ENCODE measurements at regions not wholly inside any gene's neighbourhood (a gene's known extent, or its start where the extent isn't known, plus 50 kb on each side); places are given as distances from the start of the nearest gene placed in this dataset.

DNA sequence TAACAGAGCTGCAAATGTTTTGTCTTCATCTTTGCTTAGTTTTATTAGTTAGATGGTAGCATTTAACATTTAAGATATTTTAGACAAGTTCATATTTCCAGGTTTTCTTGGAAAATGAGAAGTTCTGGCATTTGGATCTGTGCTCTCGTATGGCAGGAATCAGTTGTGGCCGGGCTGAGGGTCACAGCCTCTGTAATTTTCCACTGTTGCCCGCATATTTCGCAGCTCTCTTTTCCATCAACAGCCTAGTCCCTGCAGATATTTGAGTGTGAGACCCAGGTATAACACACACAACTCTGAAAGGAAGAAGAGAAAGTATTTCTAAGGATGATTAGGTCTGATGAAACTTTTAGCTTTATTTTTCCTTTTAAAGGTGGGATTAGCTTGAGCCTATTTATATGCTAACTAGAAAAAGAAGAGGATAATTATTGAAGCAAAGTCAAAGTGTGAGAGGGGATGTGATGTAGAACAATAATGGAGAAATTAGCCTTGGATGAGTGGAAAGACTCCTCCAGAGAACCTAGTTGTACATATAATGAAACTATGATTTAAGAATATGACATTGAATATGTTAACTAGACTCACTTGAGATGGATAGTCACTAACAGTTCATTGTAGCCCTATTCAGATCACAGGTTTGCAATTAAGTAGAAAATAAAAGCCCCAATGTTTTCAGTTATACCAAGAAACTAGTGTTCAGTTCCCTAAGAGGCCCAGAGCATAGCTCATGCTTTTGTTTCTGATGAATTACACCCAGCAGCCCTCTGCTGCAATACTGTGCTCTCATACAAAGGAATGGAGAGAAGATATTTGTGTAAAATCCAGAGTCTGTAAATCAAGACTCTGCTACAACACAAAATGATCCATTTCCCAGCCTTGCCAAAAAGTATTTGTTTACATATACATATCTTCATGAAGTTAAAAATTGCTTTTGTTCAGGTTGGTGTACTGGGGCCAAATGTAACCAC is 158.4 kb downstream of the C12orf50 start:
- no peak overlapping the region for H3K4me3 ChIP-seq (ENCODE audit: low read length)
- no peak for DNase-seq (ENCODE audit: low read depth)
- TF ChIP-seq, protein P1, sequence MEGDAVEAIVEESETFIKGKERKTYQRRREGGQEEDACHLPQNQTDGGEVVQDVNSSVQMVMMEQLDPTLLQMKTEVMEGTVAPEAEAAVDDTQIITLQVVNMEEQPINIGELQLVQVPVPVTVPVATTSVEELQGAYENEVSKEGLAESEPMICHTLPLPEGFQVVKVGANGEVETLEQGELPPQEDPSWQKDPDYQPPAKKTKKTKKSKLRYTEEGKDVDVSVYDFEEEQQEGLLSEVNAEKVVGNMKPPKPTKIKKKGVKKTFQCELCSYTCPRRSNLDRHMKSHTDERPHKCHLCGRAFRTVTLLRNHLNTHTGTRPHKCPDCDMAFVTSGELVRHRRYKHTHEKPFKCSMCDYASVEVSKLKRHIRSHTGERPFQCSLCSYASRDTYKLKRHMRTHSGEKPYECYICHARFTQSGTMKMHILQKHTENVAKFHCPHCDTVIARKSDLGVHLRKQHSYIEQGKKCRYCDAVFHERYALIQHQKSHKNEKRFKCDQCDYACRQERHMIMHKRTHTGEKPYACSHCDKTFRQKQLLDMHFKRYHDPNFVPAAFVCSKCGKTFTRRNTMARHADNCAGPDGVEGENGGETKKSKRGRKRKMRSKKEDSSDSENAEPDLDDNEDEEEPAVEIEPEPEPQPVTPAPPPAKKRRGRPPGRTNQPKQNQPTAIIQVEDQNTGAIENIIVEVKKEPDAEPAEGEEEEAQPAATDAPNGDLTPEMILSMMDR (IDR thresholded peaks at IDR 0.05; ENCODE audit: insufficient read depth, low read depth, low read length, missing control alignments): no peak

DNA sequence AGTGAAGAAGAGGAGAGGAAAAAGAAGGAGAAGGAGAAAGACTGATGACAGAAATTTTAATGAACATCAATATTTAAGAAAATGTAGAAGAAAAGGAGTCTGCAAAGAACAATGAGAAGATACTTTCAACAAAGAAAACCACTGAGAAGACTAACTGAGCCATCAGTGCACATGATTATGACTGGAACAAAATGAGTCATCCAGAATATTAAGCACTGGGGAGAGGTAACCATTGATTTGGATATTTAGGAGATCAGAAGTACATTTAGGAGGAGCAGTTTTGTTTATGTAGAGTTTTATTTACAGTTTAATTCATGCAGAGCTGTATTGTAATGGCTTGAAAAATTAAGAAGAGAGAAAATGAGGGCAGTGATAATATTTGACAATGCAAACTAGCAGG is 159.1 kb downstream of the C12orf50 start:
- peak; percentile 59 for DNase-seq (ENCODE audit: low read depth)
- TF ChIP-seq, protein P1 (IDR thresholded peaks at IDR 0.05; ENCODE audit: insufficient read depth, low read depth, low read length, missing control alignments): no peak
- no peak overlapping the region for H3K4me3 ChIP-seq (ENCODE audit: low read length)

DNA sequence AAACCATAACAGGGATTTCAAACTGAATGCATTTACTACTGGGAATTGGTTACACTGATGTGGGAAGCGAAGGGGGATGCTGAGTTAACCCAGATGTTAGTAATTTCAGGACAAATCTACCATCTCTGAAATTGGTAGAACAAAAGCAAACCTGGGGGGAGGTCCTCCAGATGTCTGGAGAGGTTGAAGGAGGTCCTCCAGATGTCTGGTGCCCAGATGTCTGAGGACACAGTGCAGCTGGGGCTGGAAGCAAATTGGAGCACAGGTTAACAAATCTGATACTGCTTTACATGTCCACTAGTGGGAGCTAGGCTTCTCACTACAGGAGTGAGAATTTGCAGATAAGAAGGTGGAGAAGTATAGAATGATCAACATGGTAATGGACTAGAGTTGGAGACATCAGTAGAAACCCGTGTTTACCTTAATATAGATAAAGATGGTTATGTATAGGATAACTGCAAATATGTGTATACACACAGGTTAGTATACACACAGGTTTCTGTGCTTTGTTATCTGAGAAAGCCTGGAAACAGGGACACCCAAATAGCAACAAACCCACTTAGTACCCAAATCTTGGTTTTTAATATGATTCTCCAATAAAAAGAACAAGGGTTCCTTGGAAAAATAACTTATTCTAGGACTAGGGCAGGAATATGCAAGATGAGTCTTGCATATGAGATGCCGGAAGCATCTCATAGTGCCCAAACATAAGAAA is 162.5 kb downstream of the C12orf50 start:
- TF ChIP-seq, protein P1 (IDR thresholded peaks at IDR 0.05; ENCODE audit: insufficient read depth, low read depth, low read length, missing control alignments): peak; percentile 82
- DNase-seq (ENCODE audit: low read depth): peak; percentile 60
- no peak overlapping the region for H3K4me3 ChIP-seq (ENCODE audit: low read length)

DNA sequence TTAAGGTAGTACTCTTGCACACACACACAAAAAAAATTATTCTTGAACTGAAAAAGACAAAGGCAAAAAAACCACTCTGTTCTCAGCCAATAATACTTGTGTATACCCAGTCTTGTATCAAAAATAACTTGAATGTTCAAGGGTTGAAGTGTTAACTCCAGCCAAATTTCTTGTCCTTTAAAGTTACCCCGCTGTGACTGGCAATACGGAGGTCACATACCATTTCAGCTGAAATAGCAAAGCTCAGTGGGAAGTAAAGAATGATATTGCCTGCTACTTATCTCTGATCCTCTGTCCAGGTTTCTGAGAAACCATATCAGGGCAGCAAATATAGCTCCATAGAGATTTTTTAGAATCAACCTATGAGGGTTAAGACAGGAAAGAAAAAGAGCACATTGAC is 167.4 kb downstream of the C12orf50 start:
- H3K4me3 ChIP-seq (ENCODE audit: low read length): no peak overlapping the region
- TF ChIP-seq, protein P1 (IDR thresholded peaks at IDR 0.05; ENCODE audit: insufficient read depth, low read depth, low read length, missing control alignments): no peak
- no peak for DNase-seq (ENCODE audit: low read depth)

DNA sequence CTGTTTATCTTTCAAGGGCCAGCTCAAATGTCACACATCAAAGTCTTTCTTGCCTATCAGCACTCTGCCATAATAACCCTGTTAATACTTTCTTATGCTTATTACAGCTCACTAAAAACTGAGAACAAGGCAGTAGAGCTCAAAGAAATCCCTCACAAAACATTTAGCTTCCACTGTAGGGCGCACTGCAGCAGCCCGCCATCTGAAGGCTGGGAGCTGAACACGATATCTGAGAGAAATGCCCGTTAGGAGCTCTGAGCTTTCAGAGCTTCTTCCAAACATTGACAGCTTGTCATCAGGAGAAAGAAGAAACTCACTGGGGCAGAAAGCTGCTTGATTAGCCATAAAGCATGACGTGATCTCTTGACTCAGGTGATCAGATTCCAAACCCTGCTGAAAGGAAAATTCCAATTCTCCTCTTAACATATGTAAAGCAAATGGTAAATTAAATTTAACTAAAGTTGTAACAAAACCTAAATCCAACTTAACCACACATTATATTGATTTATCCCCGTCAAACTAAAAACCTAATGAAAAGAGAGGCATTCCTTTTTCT is 175.7 kb downstream of the C12orf50 start:
- TF ChIP-seq, protein P1 (IDR thresholded peaks at IDR 0.05; ENCODE audit: insufficient read depth, low read depth, low read length, missing control alignments): no peak
- no peak overlapping the region for H3K4me3 ChIP-seq (ENCODE audit: low read length)
- no peak for DNase-seq (ENCODE audit: low read depth)

DNA sequence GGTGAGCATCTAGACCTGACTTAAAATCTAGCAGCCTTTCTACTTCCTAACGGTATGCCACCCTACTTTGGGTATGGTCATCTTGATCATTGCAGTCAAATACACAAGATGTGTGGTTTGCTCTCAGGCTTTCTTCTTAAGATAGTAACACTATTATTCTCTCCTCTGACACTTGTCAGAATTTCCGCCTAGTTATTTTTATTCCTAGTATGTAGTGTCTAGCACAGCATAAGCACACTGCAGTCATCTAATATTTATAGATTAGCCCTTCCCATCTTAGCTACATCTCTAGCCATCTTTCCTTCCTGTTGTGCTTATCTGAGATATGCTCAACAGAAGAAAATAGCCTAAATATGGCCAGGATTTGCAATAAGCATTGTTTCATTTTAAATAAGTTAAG is 180.1 kb downstream of the C12orf50 start:
- no peak for DNase-seq (ENCODE audit: low read depth)
- H3K4me3 ChIP-seq (ENCODE audit: low read length): no peak overlapping the region
- TF ChIP-seq, protein P1 (IDR thresholded peaks at IDR 0.05; ENCODE audit: insufficient read depth, low read depth, low read length, missing control alignments): no peak
